HEK293T (cell line): ENCODE measurements at regions not wholly inside any gene's neighbourhood (a gene's known extent, or its start where the extent isn't known, plus 50 kb on each side); places are given as distances from the start of the nearest gene placed in this dataset.
"Not testable (repeated sequence)": the region's sequence is repeated elsewhere in the genome, so short reads cannot be mapped to it uniquely, and the experiment has no call there.

ENCODE experiments used
- CTCF ChIA-PET: fragments of 350-600 bp; formaldehyde crosslinking; extraction: SDS; loops from one replicate; lab custom pipeline; 2021; ENCODE audit warnings: antibody characterized with exemption, inconsistent platforms; lab: Yijun Ruan, JAX
- POLR2A ChIA-PET: fragments of 350-600 bp; formaldehyde crosslinking; extraction: SDS; loops from one replicate; lab custom pipeline; 2020; ENCODE audit warnings: antibody characterized with exemption, inconsistent platforms; lab: Yijun Ruan, JAX
- DNase-seq: peaks from one replicate; pipeline ENCODE4 v3.0.0; 2012; ENCODE audit warnings: mixed read lengths; ENCODE audit errors: extremely low spot score
- ARNT ChIP-seq: fragments of 450-650 bp; IDR thresholded peaks from 2 replicates; pipeline ENCODE4 v1.6.1; 2017; ENCODE audit warnings: mild to moderate bottlenecking
- BHLHE40 ChIP-seq: fragments of 450-650 bp; IDR thresholded peaks from 2 replicates; pipeline ENCODE4 v1.6.1; 2016; ENCODE audit warnings: mild to moderate bottlenecking, moderate library complexity, borderline replicate concordance
- CTBP1 ChIP-seq: fragments of 450-650 bp; IDR thresholded peaks from 2 replicates; pipeline ENCODE4 v1.6.1; 2016; ENCODE audit warnings: borderline replicate concordance
- ELF4 ChIP-seq: fragments of 450-650 bp; IDR thresholded peaks from 2 replicates; pipeline ENCODE4 v1.6.1; 2017; ENCODE audit warnings: antibody characterized with exemption
- FOXA1 ChIP-seq: fragments of 450-650 bp; IDR thresholded peaks from 2 replicates; pipeline ENCODE4 v1.6.1; 2016; ENCODE audit warnings: mild to moderate bottlenecking
- FOXK2 ChIP-seq: fragments of 450-650 bp; IDR thresholded peaks from 2 replicates; pipeline ENCODE4 v1.6.1; 2016; ENCODE audit warnings: mild to moderate bottlenecking
- FOXM1 ChIP-seq: fragments of 450-650 bp; IDR thresholded peaks from 2 replicates; pipeline ENCODE4 v1.6.1; 2017; ENCODE audit warnings: mild to moderate bottlenecking, borderline replicate concordance
- HDGF ChIP-seq: fragments of 450-650 bp; IDR thresholded peaks from 2 replicates; pipeline ENCODE4 v1.6.1; 2017; ENCODE audit warnings: antibody characterized with exemption, borderline replicate concordance
- L3MBTL2 ChIP-seq: fragments of 450-650 bp; conservative IDR thresholded peaks from 2 replicates; pipeline ENCODE4 v1.6.1; 2016; ENCODE audit warnings: mild to moderate bottlenecking
- LEF1 ChIP-seq: fragments of 450-650 bp; IDR thresholded peaks from 2 replicates; pipeline ENCODE4 v1.6.1; 2017; ENCODE audit warnings: mild to moderate bottlenecking, borderline replicate concordance
- NFRKB ChIP-seq: fragments of 450-650 bp; IDR thresholded peaks from 2 replicates; pipeline ENCODE4 v1.6.1; 2016; ENCODE audit warnings: mild to moderate bottlenecking, moderate library complexity
- PKNOX1 ChIP-seq: fragments of 450-650 bp; IDR thresholded peaks from 2 replicates; pipeline ENCODE4 v1.6.1; 2016
- SP1 ChIP-seq: fragments of 450-650 bp; IDR thresholded peaks from 2 replicates; pipeline ENCODE4 v1.6.1; 2017
- SUZ12 ChIP-seq: fragments of 450-650 bp; IDR thresholded peaks from 2 replicates; pipeline ENCODE4 v1.6.1; 2016; ENCODE audit warnings: mild to moderate bottlenecking
- TARDBP ChIP-seq: fragments of 450-650 bp; IDR thresholded peaks from 2 replicates; pipeline ENCODE4 v1.6.1; 2016
- ZNF384 ChIP-seq: fragments of 450-650 bp; IDR thresholded peaks from 2 replicates; pipeline ENCODE4 v1.6.1; 2016

GRCh38 chr7:29627631-29628030 is 64.0 kb downstream of the PRR15 start:
- CTCF ChIA-PET: interaction anchor here (1.0 kb wide), 1 partner anchor 18 kb away, joined by 3 read pairs; no protein-coding TSS in a partner anchor
- TF ChIP-seq PKNOX1: no peak
- TF ChIP-seq SUZ12: no peak
- no peak for TF ChIP-seq SP1
- no peak for TF ChIP-seq NFRKB
- no peak for TF ChIP-seq FOXK2
- TF ChIP-seq FOXA1: no peak
- TF ChIP-seq L3MBTL2: no peak
- DNase-seq: no peak
- POLR2A ChIA-PET: no interaction called here

GRCh38 chr7:29629507-29629906 is 65.9 kb downstream of the PRR15 start:
- CTCF ChIA-PET: no interaction called here
- TF ChIP-seq ZNF384: no peak
- TF ChIP-seq SP1: no peak
- no peak for TF ChIP-seq CTBP1
- no peak for TF ChIP-seq SUZ12
- no peak for TF ChIP-seq BHLHE40
- TF ChIP-seq FOXM1: no peak
- TF ChIP-seq FOXK2: no peak
- TF ChIP-seq L3MBTL2: no peak
- TF ChIP-seq FOXA1: no peak
- no peak for TF ChIP-seq HDGF
- no peak for TF ChIP-seq ARNT
- no peak for TF ChIP-seq NFRKB
- TF ChIP-seq PKNOX1: no peak
- TF ChIP-seq TARDBP: no peak
- TF ChIP-seq LEF1: no peak
- no peak for TF ChIP-seq ELF4
- POLR2A ChIA-PET: no interaction called here
- DNase-seq: no peak

- POLR2A ChIA-PET, DNase-seq: not testable (repeated sequence)
- CTCF ChIA-PET: interaction anchor here (0.7 to 1.2 kb wide), 2 partner anchors 11 to 1023 kb away, joined by 3 read pairs; no protein-coding TSS in a partner anchor
Measured at GRCh38 chr7:29635067-29636008, 71.7 kb downstream of the PRR15 start.

- TF ChIP-seq L3MBTL2 (no peak), FOXA1 (no peak), LEF1 (no peak), BHLHE40 (no peak), ZNF384 (no peak), ELF4 (no peak), SUZ12 (0 out of 2 replicates have a peak, but pooled peaks have one; percentile 50), PKNOX1 (peak; percentile 85), TARDBP (no peak), FOXK2 (no peak), ARNT (no peak), SP1 (no peak), NFRKB (no peak), CTBP1 (peak; percentile 88)
- DNase-seq: no peak
- POLR2A ChIA-PET: no interaction called here
- CTCF ChIA-PET: interaction anchor here (0.6 to 1.2 kb wide), 5 partner anchors 12 to 1024 kb away, joined by 3 to 4 read pairs (median 3); no protein-coding TSS in a partner anchor
Measured at GRCh38 chr7:29636009-29636351, 72.3 kb downstream of the PRR15 start.

GRCh38 chr7:29637374-29637773 is 73.7 kb downstream of the PRR15 start:
- POLR2A ChIA-PET: no interaction called here
- CTCF ChIA-PET: no interaction called here
- no peak for DNase-seq
- TF ChIP-seq FOXA1 (no peak), HDGF (no peak)

- CTCF ChIA-PET: interaction anchor here (0.6 kb wide), 1 partner anchor 176 kb away, joined by 3 read pairs; no protein-coding TSS in a partner anchor
- POLR2A ChIA-PET, DNase-seq: not testable (repeated sequence)
Measured at GRCh38 chr7:29638841-29639240, 75.2 kb downstream of the PRR15 start.

GRCh38 chr7:29639386-29639785 is 75.8 kb downstream of the PRR15 start:
- CTCF ChIA-PET: interaction anchor here (0.6 kb wide), 1 partner anchor 176 kb away, joined by 3 read pairs; no protein-coding TSS in a partner anchor
- TF ChIP-seq ZNF384 (no peak), FOXM1 (no peak), HDGF (no peak), FOXK2 (no peak), TARDBP (no peak), SUZ12 (no peak), NFRKB (no peak), SP1 (no peak), FOXA1 (no peak), ARNT (no peak), BHLHE40 (no peak), L3MBTL2 (no peak), LEF1 (no peak), ELF4 (no peak)
- no peak for DNase-seq
- POLR2A ChIA-PET: no interaction called here
